GM19035 (cell line): ENCODE measurements at regions not wholly inside any gene's neighbourhood (a gene's known extent, or its start where the extent isn't known, plus 50 kb on each side); places are given as distances from the start of the nearest gene placed in this dataset.
"Not testable (repeated sequence)": the region's sequence is repeated elsewhere in the genome, so short reads cannot be mapped to it uniquely, and the experiment has no call there.

ENCODE experiments used
- ATAC-seq: cut with Tn5 transposase; IDR thresholded peaks from one replicate; pipeline ENCODE4 v1.9.1; 2021; ENCODE audit not compliant: unreplicated experiment

GRCh38 chr2:16195681-16196070, 255.3 kb downstream of the MYCN start:
- no peak for ATAC-seq

- ATAC-seq: no peak
Measured at GRCh38 chr2:16194931-16195680, 254.8 kb downstream of the MYCN start.

- ATAC-seq: no peak
Measured at GRCh38 chr2:16194530-16194929, 254.2 kb downstream of the MYCN start.

- no peak for ATAC-seq
Measured at GRCh38 chr2:16194096-16194390, 253.7 kb downstream of the MYCN start.

- no peak for ATAC-seq
Measured at GRCh38 chr2:16192416-16193216, 252.3 kb downstream of the MYCN start.

- ATAC-seq: no peak
Measured at GRCh38 chr2:16191431-16192200, 251.3 kb downstream of the MYCN start.

GRCh38 chr2:16190446-16191270, 250.3 kb downstream of the MYCN start:
- ATAC-seq: no peak

GRCh38 chr2:16189836-16190160, 249.4 kb downstream of the MYCN start:
- ATAC-seq: no peak

- ATAC-seq: no peak
Measured at GRCh38 chr2:16189029-16189835, 248.9 kb downstream of the MYCN start.

GRCh38 chr2:16188261-16188890, 248.0 kb downstream of the MYCN start:
- ATAC-seq: no peak

- no peak for ATAC-seq
Measured at GRCh38 chr2:16187482-16187817, 247.1 kb downstream of the MYCN start.

- no peak for ATAC-seq
Measured at GRCh38 chr2:16186661-16187481, 246.5 kb downstream of the MYCN start.

- ATAC-seq: no peak
Measured at GRCh38 chr2:16185801-16186272, 245.5 kb downstream of the MYCN start.

- no peak for ATAC-seq
Measured at GRCh38 chr2:16184945-16185660, 244.8 kb downstream of the MYCN start.

GRCh38 chr2:16184341-16184890, 244.1 kb downstream of the MYCN start:
- no peak for ATAC-seq

- ATAC-seq: no peak
Measured at GRCh38 chr2:16183345-16183744, 243.0 kb downstream of the MYCN start.

GRCh38 chr2:16182841-16183240, 242.5 kb downstream of the MYCN start:
- no peak for ATAC-seq

GRCh38 chr2:16182311-16182815, 242.0 kb downstream of the MYCN start:
- not testable (repeated sequence) for ATAC-seq
